ENCODE measurements at regions not wholly inside any gene's neighbourhood (a gene's known extent, or its start where the extent isn't known, plus 50 kb on each side); places are given as distances from the start of the nearest gene placed in this dataset.

DNA sequence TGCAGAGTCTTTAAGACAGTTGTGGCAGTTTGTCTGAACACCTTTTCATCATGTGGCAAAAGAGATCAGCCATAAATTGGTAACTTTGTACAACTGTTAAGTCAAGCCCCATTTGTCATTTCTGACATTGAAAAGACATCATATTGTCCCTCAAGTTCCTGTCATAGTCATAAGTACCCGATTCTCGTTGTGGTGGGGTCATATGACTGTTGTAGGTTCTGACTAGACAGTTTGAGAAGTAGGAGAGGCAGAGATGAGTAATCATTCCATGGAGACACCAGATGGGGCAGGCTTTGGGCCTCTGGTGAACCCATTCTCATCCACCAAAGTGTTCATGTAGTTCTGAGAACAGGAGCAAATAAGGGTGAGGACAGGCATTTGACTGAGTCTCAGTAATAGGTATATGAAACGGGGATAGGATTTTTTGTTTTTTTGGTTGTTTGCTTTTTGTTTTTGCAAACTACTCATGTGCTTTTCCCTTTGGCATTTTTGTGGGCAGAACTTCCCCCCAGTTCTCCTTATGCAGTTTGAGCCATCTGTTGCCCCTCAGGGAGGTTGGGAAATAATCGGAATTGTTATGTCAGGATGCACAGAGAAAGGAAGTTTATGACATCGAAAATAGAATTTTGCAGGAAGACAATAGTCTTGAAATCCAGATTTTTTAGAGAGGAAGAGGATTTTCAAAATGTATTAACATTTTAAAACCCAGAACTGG lies 86.9 kb upstream of the KCNE2 start:
- 67% methylated on average over 5 of the region's 5 CpGs for WGBS, 2 donors

DNA sequence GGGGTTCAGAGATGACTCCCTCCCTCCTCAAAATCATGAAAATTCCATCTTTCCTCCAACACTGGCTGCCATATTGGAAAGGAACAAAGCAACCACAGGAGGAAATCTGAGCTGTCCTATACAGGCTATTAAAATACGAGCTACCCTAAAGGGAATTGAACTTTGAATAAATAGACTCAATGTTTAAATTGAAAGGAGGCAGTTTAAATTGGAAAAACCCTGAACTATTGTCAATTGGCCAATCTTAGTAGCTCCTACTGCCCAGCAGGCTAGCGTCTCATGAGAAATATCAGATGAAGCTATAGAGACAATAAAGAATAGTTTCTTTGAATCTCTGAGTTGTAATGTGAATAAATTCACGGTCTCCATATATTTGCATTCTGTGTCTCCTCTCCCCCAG lies 85.4 kb upstream of the KCNE2 start:
- WGBS, 2 donors, result 91 to 95% methylated on average over 3 of the region's 3 CpGs
- H3K4me3 ChIP-seq, result no peak overlapping the region
- H3K27ac ChIP-seq (ENCODE audit: low read depth in 1 of 2, low read length in 1 of 2), result no peak overlapping the region
- peaks cover 0 to 25% (median 1%) of the 10 kb centered on the region in 5 donors for H3K4me1 ChIP-seq (ENCODE audit: control insufficient read depth in 5 of 5, insufficient read depth in 5 of 5, low read length in 5 of 5)
- TF ChIP-seq, protein P1, sequence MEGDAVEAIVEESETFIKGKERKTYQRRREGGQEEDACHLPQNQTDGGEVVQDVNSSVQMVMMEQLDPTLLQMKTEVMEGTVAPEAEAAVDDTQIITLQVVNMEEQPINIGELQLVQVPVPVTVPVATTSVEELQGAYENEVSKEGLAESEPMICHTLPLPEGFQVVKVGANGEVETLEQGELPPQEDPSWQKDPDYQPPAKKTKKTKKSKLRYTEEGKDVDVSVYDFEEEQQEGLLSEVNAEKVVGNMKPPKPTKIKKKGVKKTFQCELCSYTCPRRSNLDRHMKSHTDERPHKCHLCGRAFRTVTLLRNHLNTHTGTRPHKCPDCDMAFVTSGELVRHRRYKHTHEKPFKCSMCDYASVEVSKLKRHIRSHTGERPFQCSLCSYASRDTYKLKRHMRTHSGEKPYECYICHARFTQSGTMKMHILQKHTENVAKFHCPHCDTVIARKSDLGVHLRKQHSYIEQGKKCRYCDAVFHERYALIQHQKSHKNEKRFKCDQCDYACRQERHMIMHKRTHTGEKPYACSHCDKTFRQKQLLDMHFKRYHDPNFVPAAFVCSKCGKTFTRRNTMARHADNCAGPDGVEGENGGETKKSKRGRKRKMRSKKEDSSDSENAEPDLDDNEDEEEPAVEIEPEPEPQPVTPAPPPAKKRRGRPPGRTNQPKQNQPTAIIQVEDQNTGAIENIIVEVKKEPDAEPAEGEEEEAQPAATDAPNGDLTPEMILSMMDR (IDR thresholded peaks at IDR 0.05; ENCODE audit: control extremely low read depth, extremely low read depth), result no peak
- no peaks in the 10 kb centered on the region for H3K27me3 ChIP-seq (ENCODE audit: control insufficient read depth in 3 of 3, insufficient read depth in 3 of 3, low read length in 2 of 3)
- H3K36me3 ChIP-seq (ENCODE audit: control insufficient read depth in 4 of 4, insufficient read depth in 4 of 4, low read length in 4 of 4), result no peaks in the 10 kb centered on the region
- no peak for DNase-seq
- no peak overlapping the region for H3K9ac ChIP-seq (ENCODE audit: insufficient read depth in 1 of 2, low read length in 2 of 2)
- peaks cover 0 to 2% (median 0%) of the 10 kb centered on the region in 4 donors for H3K9me3 ChIP-seq (ENCODE audit: control insufficient read depth in 4 of 4, insufficient read depth in 3 of 4, low read length in 3 of 4)
- ATAC-seq (ENCODE audit: insufficient read depth, low FRiP score), result no peak

More for the DNA sequence above, 86.9 kb upstream of the KCNE2 start:
- Histone ChIP-seq H3K27me3 (ENCODE audit: control insufficient read depth in 3 of 3, insufficient read depth in 3 of 3, low read length in 2 of 3) (no peaks in the 10 kb centered on the region), H3K36me3 (ENCODE audit: control insufficient read depth in 4 of 4, insufficient read depth in 4 of 4, low read length in 4 of 4) (no peaks in the 10 kb centered on the region), H3K27ac (ENCODE audit: low read depth in 1 of 2, low read length in 1 of 2) (no peak overlapping the region), H3K9me3 (ENCODE audit: control insufficient read depth in 4 of 4, insufficient read depth in 3 of 4, low read length in 3 of 4) (no peaks in the 10 kb centered on the region), H3K4me3 (no peak overlapping the region), H3K9ac (ENCODE audit: insufficient read depth in 1 of 2, low read length in 2 of 2) (no peak overlapping the region), H3K4me1 (ENCODE audit: control insufficient read depth in 5 of 5, insufficient read depth in 5 of 5, low read length in 5 of 5) (peaks cover 0 to 25% (median 1%) of the 10 kb centered on the region in 5 donors)
- ATAC-seq (ENCODE audit: insufficient read depth, low FRiP score) (no peak), DNase-seq (no peak)
- TF ChIP-seq, protein P1 (IDR thresholded peaks at IDR 0.05; ENCODE audit: control extremely low read depth, extremely low read depth), result no peak

DNA sequence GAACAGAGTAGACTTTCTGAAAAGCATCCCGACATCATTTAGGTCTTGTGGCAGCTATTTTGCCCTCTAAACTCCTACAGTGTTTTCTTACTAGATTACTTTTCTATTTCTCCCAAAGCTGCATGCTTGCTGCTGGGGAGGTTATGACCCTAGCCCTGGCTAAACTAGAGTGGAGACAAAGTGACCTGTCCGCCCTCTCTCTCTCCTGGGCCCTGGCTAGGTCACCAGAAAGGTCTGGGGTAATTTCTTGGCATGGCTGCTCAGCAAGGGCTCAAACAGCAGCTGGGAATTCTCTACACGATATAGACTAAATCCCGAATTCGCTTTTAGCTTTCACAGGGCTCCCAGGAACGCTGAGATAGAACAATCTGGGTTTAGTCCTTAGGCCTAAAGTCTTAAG lies 84.5 kb upstream of the KCNE2 start:
- TF ChIP-seq, protein P1 (IDR thresholded peaks at IDR 0.05; ENCODE audit: control extremely low read depth, extremely low read depth), result no peak
- Histone ChIP-seq H3K9ac (ENCODE audit: insufficient read depth in 1 of 2, low read length in 2 of 2) (no peak overlapping the region), H3K36me3 (ENCODE audit: control insufficient read depth in 4 of 4, insufficient read depth in 4 of 4, low read length in 4 of 4) (no peaks in the 10 kb centered on the region), H3K4me1 (ENCODE audit: control insufficient read depth in 5 of 5, insufficient read depth in 5 of 5, low read length in 5 of 5) (peaks cover 0 to 31% (median 1%) of the 10 kb centered on the region in 5 donors), H3K27me3 (ENCODE audit: control insufficient read depth in 3 of 3, insufficient read depth in 3 of 3, low read length in 2 of 3) (no peaks in the 10 kb centered on the region), H3K27ac (ENCODE audit: low read depth in 1 of 2, low read length in 1 of 2) (no peak overlapping the region), H3K4me3 (no peak overlapping the region), H3K9me3 (ENCODE audit: control insufficient read depth in 4 of 4, insufficient read depth in 3 of 4, low read length in 3 of 4) (peaks cover 0 to 3% (median 0%) of the 10 kb centered on the region in 4 donors)
- ATAC-seq (ENCODE audit: insufficient read depth, low FRiP score) (no peak), DNase-seq (no peak)
- 85 to 89% methylated on average over 6 of the region's 6 CpGs for WGBS, 2 donors
